DOHH2 (cell line): ENCODE measurements at regions not wholly inside any gene's neighbourhood (a gene's known extent, or its start where the extent isn't known, plus 50 kb on each side); places are given as distances from the start of the nearest gene placed in this dataset.

Source experiments
- H3F3A ChIP-seq: fragments of 200-600 bp; sonication (generic), shearing (Covaris generic); 2 replicates; pipeline ENCODE4 v1.6.0; 2016; ENCODE audit warnings: antibody characterized with exemption, mild to moderate bottlenecking; ENCODE audit not compliant: control insufficient read depth, insufficient read depth
- H3K27ac ChIP-seq: fragments of 200-600 bp; sonication (generic); 2 replicates; pipeline ENCODE4 v1.5.1; 2014; ENCODE audit warnings: low read depth, mild to moderate bottlenecking, low read length, moderate library complexity
- H3K27me3 ChIP-seq: fragments of 200-600 bp; sonication (generic); 2 replicates; pipeline ENCODE4 v1.6.1; 2014; ENCODE audit warnings: mild to moderate bottlenecking, low read length, mixed read lengths; ENCODE audit not compliant: control insufficient read depth
- H3K36me3 ChIP-seq: fragments of 200-600 bp; sonication (generic); 2 replicates; pipeline ENCODE4 v1.6.1; 2014; ENCODE audit warnings: mild to moderate bottlenecking, low read length, moderate library complexity, mixed read lengths; ENCODE audit not compliant: control insufficient read depth
- H3K4me1 ChIP-seq: fragments of 200-600 bp; sonication (generic); 2 replicates; pipeline ENCODE4 v1.6.1; 2014; ENCODE audit warnings: mild to moderate bottlenecking, low read length, mixed read lengths; ENCODE audit not compliant: control insufficient read depth
- H3K4me2 ChIP-seq: fragments of 200-600 bp; sonication (generic); 2 replicates; pipeline ENCODE4 v1.6.0; 2014; ENCODE audit warnings: mild to moderate bottlenecking, low read length, moderate library complexity
- H3K4me3 ChIP-seq: fragments of 200-600 bp; sonication (generic); 2 replicates; pipeline ENCODE4 v1.5.1; 2014; ENCODE audit warnings: mild to moderate bottlenecking, low read length, mixed read lengths
- H3K79me2 ChIP-seq: fragments of 200-600 bp; sonication (generic); 2 replicates; pipeline ENCODE4 v1.6.1; 2014; ENCODE audit warnings: mild to moderate bottlenecking, low read length, mixed read lengths; ENCODE audit not compliant: control insufficient read depth
- H3K9me2 ChIP-seq: fragments of 200-600 bp; sonication (generic); replicated peaks from 2 replicates; pipeline ENCODE4 v1.6.1; 2014; ENCODE audit warnings: mild to moderate bottlenecking, low read length, mixed read lengths; ENCODE audit not compliant: control insufficient read depth
- H3K9me3 ChIP-seq: fragments of 200-600 bp; sonication (generic); 2 replicates; pipeline ENCODE4 v1.6.1; 2014; ENCODE audit warnings: antibody characterized with exemption, low read length, mixed read lengths; ENCODE audit not compliant: control insufficient read depth, insufficient read depth
- H4K20me1 ChIP-seq: fragments of 200-600 bp; sonication (generic); 2 replicates; pipeline ENCODE4 v1.6.0; 2014; ENCODE audit warnings: low read depth, mild to moderate bottlenecking, antibody characterized with exemption, low read length, moderate library complexity; ENCODE audit not compliant: control insufficient read depth, insufficient read depth
- CTCF ChIP-seq: fragments of 200-600 bp; sonication (generic); IDR thresholded peaks from one replicate; pipeline ENCODE4 v1.5.1; 2014; ENCODE audit warnings: antibody characterized with exemption, mild to moderate bottlenecking, low read depth, low read length; ENCODE audit not compliant: poor library complexity, severe bottlenecking
- EZH2phosphoT487 ChIP-seq: fragments of 200-600 bp; sonication (generic); IDR thresholded peaks from 2 replicates; pipeline ENCODE4 v1.6.1; 2017; ENCODE audit warnings: borderline replicate concordance, mild to moderate bottlenecking, antibody characterized with exemption, low read length, moderate library complexity, mixed read lengths

GRCh38 chr2:195320413-195320973 lies 336.5 kb upstream of the SLC39A10 start:
- TF ChIP-seq CTCF = no peak
- no peak for TF ChIP-seq EZH2phosphoT487
- Histone ChIP-seq H3K36me3 (no peaks in the 10 kb centered on the region), H3K9me2 (no peaks in the 10 kb centered on the region), H4K20me1 (no peaks in the 10 kb centered on the region), H3K4me2 (no peak overlapping the region), H3K4me3 (no peak overlapping the region), H3K27ac (no peak overlapping the region), H3K4me1 (peaks cover 21% of the 10 kb centered on the region), H3F3A (no peaks in the 10 kb centered on the region), H3K9me3 (no peaks in the 10 kb centered on the region), H3K27me3 (no peaks in the 10 kb centered on the region), H3K79me2 (no peaks in the 10 kb centered on the region)

- Histone ChIP-seq H3K79me2 (no peaks in the 10 kb centered on the region), H3F3A (no peaks in the 10 kb centered on the region), H3K36me3 (no peaks in the 10 kb centered on the region), H3K4me3 (no peak overlapping the region), H3K4me2 (no peak overlapping the region), H4K20me1 (no peaks in the 10 kb centered on the region), H3K4me1 (peaks cover 21% of the 10 kb centered on the region), H3K27ac (no peak overlapping the region), H3K27me3 (no peaks in the 10 kb centered on the region), H3K9me3 (no peaks in the 10 kb centered on the region), H3K9me2 (no peaks in the 10 kb centered on the region)
- TF ChIP-seq CTCF (no peak), EZH2phosphoT487 (no peak)
Observed at GRCh38 chr2:195319548-195320412, 337.2 kb upstream of the SLC39A10 start.

DNA sequence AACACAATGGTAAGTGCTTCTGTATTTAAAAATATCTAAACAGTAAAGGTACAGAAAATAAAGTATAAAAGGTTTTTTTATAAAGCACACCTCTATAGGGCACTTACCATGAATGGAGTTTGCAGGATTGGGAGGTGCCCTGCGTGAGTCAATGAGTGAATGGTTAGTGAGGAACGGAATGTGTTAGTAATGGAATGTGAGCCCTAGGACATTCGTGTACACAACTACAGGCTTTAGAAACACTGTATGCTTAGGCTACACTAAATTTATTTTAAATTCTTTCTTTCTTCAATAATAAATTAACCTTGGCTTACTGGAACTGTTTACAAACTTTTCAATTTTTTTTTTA lies 337.9 kb upstream of the SLC39A10 start:
- Histone ChIP-seq H3K4me3 (no peak overlapping the region), H4K20me1 (no peaks in the 10 kb centered on the region), H3K27ac (no peak overlapping the region), H3F3A (no peaks in the 10 kb centered on the region), H3K9me3 (no peaks in the 10 kb centered on the region), H3K36me3 (no peaks in the 10 kb centered on the region), H3K4me1 (peaks cover 21% of the 10 kb centered on the region), H3K4me2 (no peak overlapping the region), H3K9me2 (no peaks in the 10 kb centered on the region), H3K27me3 (no peaks in the 10 kb centered on the region), H3K79me2 (no peaks in the 10 kb centered on the region)
- TF ChIP-seq EZH2phosphoT487 (no peak), CTCF (no peak)
